ENCODE measurements at regions not wholly inside any gene's neighbourhood (a gene's known extent, or its start where the extent isn't known, plus 50 kb on each side); places are given as distances from the start of the nearest gene placed in this dataset.

DNA sequence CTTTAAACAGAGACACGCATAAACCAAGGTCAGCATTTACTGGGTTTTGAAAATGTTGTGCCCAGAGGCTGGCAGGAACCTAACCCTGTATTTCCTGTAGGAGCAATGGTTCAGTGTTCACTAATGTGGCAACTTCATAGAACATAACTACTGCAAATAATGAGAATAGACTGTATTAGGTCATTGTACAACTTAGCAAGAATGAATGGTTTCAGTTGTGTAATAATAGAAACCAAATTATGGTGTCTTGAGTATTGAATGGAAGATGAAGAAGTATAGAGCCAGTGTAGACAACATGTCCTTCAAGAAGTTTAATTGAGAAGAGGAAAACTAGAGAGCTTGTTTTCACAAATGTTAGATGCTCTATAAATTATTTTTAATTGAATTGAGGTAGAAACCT, 172.5 kb downstream of the BUB3 start:
- ChIA-PET POLR2A (no interaction called here), CTCF (ENCODE audit: low intra/inter-chr PET ratio, low total read pairs) (no interaction called here)
- Histone ChIP-seq H4K20me1 (ENCODE audit: insufficient read depth, low read length) (no peaks in the 10 kb centered on the region), H3K4me2 (ENCODE audit: low read depth, low read length) (no peak overlapping the region), H3K27me3 (ENCODE audit: control insufficient read depth in 1 of 2, insufficient read depth in 2 of 2, low read length in 2 of 2) (no peaks in the 10 kb centered on the region), H3K27ac (ENCODE audit: extremely low read length, insufficient read depth, low read length) (no peak overlapping the region), H3K79me2 (ENCODE audit: insufficient read depth, low read length) (no peaks in the 10 kb centered on the region), H3K9ac (ENCODE audit: insufficient read depth, low read depth, low read length) (no peak overlapping the region), H3K36me3 (replicated peaks in 1 of 2; ENCODE audit: control insufficient read depth in 1 of 2, insufficient read depth in 2 of 2, low read length in 2 of 2) (no peaks in the 10 kb centered on the region), H3K9me3 (ENCODE audit: low read length) (no peaks in the 10 kb centered on the region), H3K4me1 (ENCODE audit: insufficient read depth, low read length) (no peaks in the 10 kb centered on the region), H2AFZ (ENCODE audit: low read length) (no peak overlapping the region), H3K4me3 (replicated peaks in 1 of 3; ENCODE audit: insufficient read depth in 1 of 3, low read depth in 2 of 3, low read length in 3 of 3) (no peak overlapping the region)
- TF ChIP-seq SATB2 (CRISPR knock-in tag; IDR thresholded peaks at IDR 0.05): no peak
- TF ChIP-seq, protein P1, sequence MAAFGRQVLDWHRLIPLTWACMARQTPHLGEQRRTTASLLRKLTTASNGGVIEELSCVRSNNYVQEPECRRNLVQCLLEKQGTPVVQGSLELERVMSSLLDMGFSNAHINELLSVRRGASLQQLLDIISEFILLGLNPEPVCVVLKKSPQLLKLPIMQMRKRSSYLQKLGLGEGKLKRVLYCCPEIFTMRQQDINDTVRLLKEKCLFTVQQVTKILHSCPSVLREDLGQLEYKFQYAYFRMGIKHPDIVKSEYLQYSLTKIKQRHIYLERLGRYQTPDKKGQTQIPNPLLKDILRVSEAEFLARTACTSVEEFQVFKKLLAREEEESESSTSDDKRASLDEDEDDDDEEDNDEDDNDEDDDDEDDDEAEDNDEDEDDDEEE (CRISPR knock-in tag; IDR thresholded peaks at IDR 0.05): no peak
- TF ChIP-seq, protein P2, sequence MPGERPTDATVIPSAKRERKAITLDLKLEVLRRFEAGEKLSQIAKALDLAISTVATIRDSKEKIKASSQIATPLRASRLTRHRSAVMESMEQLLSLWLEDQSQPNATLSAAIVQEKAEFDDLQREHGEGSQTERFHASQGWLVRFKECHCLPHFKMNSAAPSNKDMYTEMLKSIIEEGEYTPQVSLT (CRISPR knock-in tag; IDR thresholded peaks at IDR 0.05; ENCODE audit: borderline replicate concordance, low read depth): no peak
- 0 out of 4 replicates have a peak, but pooled peaks of 1 of the 2 experiments have one; percentile 10 for TF ChIP-seq MAFK (conservative IDR thresholded peaks at IDR 0.05 in 1 of 2, IDR thresholded peaks at IDR 0.05 in 1 of 2; ENCODE audit: low read length in 2 of 2)
- TF ChIP-seq ZFP36L2 (CRISPR knock-in tag; IDR thresholded peaks at IDR 0.05): no peak
- 23% methylated on average over 1 of the region's 1 CpG for WGBS (ENCODE audit: low lambda C conversion rate)
- in situ Hi-C loops (cut with HindIII; ENCODE audit: extremely low pct_ligation_motif_present, low pct_unique_long_range_greater_than_20kb) (no loop called here), intact Hi-C loops (cut with micrococcal nuclease; ENCODE audit: unreplicated experiment) (no loop called here)
- ATAC-seq (no peak), DNase-seq (ENCODE audit: low spot score) (no peak), FAIRE-seq (no peak)
- no TSS peak for BruUV-seq (replicated peaks)

DNA sequence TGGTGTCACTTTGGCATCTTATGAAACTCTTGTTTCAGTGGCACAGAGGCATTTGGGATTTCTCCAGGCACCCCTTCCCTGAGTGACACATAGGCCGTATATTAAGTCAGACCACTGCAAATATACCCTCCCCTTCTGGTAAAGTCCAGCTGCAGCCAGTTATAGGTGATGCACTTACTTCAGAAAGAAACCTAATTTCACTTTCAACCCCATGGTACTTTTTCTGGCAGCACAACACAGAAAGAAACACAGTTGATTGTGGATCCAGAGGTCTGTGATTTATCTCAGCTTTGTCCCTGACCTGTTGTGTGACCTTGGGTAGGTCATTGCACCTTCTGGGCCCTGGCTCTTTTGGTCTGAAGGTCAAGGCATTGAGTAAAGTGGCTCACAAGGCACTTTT, 173.2 kb downstream of the BUB3 start:
- H3K9ac ChIP-seq (ENCODE audit: insufficient read depth, low read depth, low read length): no peak overlapping the region
- H3K79me2 ChIP-seq (ENCODE audit: insufficient read depth, low read length): no peaks in the 10 kb centered on the region
- no peak for ATAC-seq
- H3K27me3 ChIP-seq (ENCODE audit: control insufficient read depth in 1 of 2, insufficient read depth in 2 of 2, low read length in 2 of 2): no peaks in the 10 kb centered on the region; a peak in 1 of 5 replicates
- H3K27ac ChIP-seq (ENCODE audit: extremely low read length, insufficient read depth, low read length): no peak overlapping the region
- intact Hi-C loops (cut with micrococcal nuclease; ENCODE audit: unreplicated experiment): no loop called here
- no peak for FAIRE-seq
- H4K20me1 ChIP-seq (ENCODE audit: insufficient read depth, low read length): no peaks in the 10 kb centered on the region
- no peak for DNase-seq (ENCODE audit: low spot score)
- no peak overlapping the region for H2AFZ ChIP-seq (ENCODE audit: low read length)
- no TSS peak for BruUV-seq (replicated peaks)
- ChIA-PET POLR2A (no interaction called here), CTCF (ENCODE audit: low intra/inter-chr PET ratio, low total read pairs) (no interaction called here)
- no peaks in the 10 kb centered on the region for H3K4me1 ChIP-seq (ENCODE audit: insufficient read depth, low read length)
- H3K4me2 ChIP-seq (ENCODE audit: low read depth, low read length): no peak overlapping the region
- in situ Hi-C loops (cut with HindIII; ENCODE audit: extremely low pct_ligation_motif_present, low pct_unique_long_range_greater_than_20kb): no loop called here
- no peaks in the 10 kb centered on the region for H3K36me3 ChIP-seq (replicated peaks in 1 of 2; ENCODE audit: control insufficient read depth in 1 of 2, insufficient read depth in 2 of 2, low read length in 2 of 2)
- no peaks in the 10 kb centered on the region for H3K9me3 ChIP-seq (ENCODE audit: low read length)
- 30% methylated on average over 1 of the region's 1 CpG for WGBS (ENCODE audit: low lambda C conversion rate)
- H3K4me3 ChIP-seq (replicated peaks in 1 of 3; ENCODE audit: insufficient read depth in 1 of 3, low read depth in 2 of 3, low read length in 3 of 3): no peak overlapping the region
- TF ChIP-seq TCF7 (IDR thresholded peaks at IDR 0.05; ENCODE audit: low read depth) (no peak), DMAP1 (CRISPR knock-in tag; IDR thresholded peaks at IDR 0.05) (no peak), GZF1 (CRISPR knock-in tag; IDR thresholded peaks at IDR 0.05) (no peak), SALL1 (CRISPR knock-in tag; IDR thresholded peaks at IDR 0.05) (no peak), PHF21A (CRISPR knock-in tag; IDR thresholded peaks at IDR 0.05) (no peak), KAT8 (CRISPR knock-in tag; IDR thresholded peaks at IDR 0.05) (no peak), GTF2F1 (IDR thresholded peaks at IDR 0.05; ENCODE audit: low read length) (no peak), MYNN (CRISPR knock-in tag; IDR thresholded peaks at IDR 0.05; ENCODE audit: low read depth) (no peak), CBX5 (CRISPR knock-in tag; IDR thresholded peaks at IDR 0.05; ENCODE audit: borderline replicate concordance) (no peak), PCBP2 (optimal IDR thresholded peaks at IDR 0.05; ENCODE audit: low read depth, low read length, poor library complexity, severe bottlenecking) (no peak)
- TF ChIP-seq, protein P3, sequence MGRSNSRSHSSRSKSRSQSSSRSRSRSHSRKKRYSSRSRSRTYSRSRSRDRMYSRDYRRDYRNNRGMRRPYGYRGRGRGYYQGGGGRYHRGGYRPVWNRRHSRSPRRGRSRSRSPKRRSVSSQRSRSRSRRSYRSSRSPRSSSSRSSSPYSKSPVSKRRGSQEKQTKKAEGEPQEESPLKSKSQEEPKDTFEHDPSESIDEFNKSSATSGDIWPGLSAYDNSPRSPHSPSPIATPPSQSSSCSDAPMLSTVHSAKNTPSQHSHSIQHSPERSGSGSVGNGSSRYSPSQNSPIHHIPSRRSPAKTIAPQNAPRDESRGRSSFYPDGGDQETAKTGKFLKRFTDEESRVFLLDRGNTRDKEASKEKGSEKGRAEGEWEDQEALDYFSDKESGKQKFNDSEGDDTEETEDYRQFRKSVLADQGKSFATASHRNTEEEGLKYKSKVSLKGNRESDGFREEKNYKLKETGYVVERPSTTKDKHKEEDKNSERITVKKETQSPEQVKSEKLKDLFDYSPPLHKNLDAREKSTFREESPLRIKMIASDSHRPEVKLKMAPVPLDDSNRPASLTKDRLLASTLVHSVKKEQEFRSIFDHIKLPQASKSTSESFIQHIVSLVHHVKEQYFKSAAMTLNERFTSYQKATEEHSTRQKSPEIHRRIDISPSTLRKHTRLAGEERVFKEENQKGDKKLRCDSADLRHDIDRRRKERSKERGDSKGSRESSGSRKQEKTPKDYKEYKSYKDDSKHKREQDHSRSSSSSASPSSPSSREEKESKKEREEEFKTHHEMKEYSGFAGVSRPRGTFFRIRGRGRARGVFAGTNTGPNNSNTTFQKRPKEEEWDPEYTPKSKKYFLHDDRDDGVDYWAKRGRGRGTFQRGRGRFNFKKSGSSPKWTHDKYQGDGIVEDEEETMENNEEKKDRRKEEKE (IDR thresholded peaks at IDR 0.05): no peak
- TF ChIP-seq, protein P4, sequence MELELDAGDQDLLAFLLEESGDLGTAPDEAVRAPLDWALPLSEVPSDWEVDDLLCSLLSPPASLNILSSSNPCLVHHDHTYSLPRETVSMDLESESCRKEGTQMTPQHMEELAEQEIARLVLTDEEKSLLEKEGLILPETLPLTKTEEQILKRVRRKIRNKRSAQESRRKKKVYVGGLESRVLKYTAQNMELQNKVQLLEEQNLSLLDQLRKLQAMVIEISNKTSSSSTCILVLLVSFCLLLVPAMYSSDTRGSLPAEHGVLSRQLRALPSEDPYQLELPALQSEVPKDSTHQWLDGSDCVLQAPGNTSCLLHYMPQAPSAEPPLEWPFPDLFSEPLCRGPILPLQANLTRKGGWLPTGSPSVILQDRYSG (CRISPR knock-in tag; IDR thresholded peaks at IDR 0.05): no peak

Measured in HepG2 (cell line).